ENCODE measurements at regions not wholly inside any gene's neighbourhood (a gene's known extent, or its start where the extent isn't known, plus 50 kb on each side); places are given as distances from the start of the nearest gene placed in this dataset.

DNA sequence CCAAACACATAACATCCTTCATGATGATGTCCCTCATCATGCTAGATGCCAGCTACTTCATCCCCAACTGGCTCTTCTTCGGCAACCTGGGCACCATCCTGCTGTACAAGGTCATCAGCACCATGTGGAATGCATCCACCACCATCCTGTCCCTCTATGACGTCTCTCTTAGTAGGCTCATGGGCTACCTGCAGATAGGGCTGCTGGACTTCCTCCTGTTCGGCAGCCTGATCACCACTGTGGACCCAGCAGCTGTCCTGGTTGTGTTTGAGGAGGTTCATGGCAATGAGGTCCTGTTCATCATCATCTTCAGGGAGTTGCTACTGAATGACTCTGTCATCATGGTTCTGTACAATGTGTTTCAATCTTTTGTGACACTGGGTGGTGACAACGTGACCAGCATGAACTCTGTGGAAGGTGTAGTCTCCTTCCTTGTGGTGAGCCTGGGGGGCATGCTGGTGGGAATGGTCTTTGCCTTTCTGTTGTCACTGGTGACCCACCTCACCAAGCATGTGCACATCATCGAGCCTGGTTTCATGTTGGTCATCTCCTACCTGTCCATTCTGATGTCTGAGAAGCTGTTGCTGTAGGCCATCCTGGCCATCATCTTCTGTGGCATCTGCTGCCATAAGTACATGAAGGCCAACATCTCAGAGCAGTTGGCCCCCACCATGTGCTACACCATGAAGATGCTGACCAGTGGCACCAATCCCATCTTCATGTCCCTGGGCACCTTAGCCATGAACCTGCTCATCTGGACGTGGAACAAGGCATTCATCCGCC lies 120.7 kb upstream of the SERPIND1 start:
- Histone ChIP-seq H3K27ac (no peak overlapping the region), H3K4me3 (no peak overlapping the region)

DNA sequence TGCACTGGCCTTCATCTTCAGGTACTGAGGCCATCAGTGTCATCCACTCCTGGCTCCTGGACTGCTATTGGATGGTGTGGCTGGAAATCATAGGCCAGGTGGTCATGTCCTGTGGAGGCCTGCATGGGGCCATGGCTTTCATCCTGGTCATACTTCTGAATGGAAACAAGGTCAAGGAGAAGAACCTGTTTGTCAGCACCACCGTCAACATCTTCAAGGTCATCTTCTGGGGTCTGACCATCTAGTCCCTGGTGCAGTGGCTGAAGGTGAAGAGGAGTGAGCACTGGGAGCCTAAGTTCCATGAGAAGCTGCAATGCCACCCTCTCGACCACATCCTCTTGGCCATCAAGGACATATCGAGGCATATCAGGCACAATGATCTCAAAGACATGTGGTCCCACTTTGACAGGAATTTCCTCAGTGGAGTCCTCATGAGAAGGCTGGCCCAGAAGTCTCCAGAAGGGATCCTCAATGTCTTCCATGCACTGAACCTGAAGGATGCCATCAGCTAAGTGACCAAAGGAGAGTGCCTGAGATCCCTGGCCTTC lies 120.0 kb upstream of the SERPIND1 start:
- H3K4me3 ChIP-seq = no peak overlapping the region
- H3K27ac ChIP-seq = no peak overlapping the region

DNA sequence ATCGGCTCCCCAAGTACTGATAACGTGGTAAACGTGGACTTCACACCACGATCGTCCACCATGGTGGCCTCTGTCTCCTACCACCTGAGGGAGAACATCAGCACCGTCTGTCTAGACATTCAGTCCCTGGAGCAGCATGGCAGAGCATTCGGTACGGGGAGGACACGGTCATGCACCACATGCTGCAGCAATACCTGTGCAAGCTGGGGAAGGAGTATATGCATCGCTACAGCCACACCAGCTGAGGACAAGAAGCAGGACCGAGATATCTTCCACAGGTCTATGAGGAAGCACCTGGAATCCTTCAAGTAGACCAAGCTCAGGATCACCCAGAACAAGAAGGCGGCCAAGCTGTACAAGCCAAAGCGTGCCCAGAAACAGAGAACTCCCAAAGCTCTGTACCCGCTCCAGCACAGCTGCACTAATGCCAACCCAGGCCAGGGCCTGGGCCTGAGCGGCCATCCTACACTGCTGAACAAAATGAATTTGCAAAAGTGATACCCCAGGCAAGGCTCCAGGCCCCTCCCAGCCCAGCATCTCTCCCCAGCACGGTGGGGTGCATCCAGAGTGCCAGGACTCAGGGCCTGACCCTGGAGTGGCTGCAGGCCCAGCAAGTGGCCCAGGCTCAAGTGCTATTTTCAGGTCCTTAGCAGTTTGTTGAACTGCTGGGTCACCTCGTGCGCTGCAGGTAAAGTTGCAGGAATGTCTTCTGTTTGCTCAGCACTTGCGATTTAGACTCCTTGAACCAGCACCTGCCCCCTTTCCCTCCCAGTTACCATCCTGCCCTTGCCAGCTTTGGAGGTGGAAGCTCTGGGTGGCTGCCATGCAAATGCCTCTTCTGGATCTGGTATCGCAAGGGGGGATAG lies 119.3 kb upstream of the SERPIND1 start:
- no peak overlapping the region for H3K27ac ChIP-seq

DNA sequence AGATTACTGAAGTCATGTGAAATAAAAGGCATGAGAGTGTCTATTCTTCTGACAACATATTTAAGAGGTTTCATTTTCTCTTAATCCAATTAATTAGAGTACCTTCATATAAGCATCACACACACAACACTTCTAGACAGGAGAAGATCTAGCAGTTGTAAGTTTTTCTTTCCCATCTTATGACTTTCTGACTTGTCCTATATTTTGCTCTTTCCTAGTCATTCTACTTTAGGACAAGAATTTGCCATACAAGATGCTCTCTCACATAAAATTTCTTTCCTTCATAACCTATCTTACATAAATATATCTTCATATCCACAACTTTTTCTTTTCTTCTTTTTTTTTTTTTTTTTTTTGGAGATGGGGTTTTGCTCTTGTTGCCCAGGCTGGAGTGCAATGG lies 118.3 kb upstream of the SERPIND1 start:
- no peak overlapping the region for H3K4me3 ChIP-seq
- no peak overlapping the region for H3K27ac ChIP-seq

More for the DNA sequence above, 119.3 kb upstream of the SERPIND1 start:
- no peak overlapping the region for H3K4me3 ChIP-seq

DNA sequence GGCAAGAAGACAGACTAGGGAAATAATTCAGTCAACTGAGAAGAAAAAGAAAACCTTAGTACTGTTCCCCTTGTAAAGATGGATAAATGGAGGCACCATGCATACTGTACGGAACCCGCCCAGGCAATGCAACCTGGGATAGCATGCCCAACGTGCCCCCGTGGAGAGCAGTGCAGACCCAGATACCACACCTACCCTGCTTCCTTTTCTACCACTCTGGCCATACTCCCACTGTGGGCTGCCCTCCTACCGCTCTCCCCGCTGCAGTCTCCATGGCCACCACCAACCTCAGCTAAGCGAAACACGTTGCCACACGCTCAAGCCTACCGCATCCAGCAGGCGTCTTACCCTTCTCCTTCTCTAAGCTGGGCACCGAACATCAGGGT lies 117.4 kb upstream of the SERPIND1 start:
- H3K4me3 ChIP-seq = peak overlapping the region in 1 of 7 experiments; percentile 7
- no peak overlapping the region for H3K27ac ChIP-seq

DNA sequence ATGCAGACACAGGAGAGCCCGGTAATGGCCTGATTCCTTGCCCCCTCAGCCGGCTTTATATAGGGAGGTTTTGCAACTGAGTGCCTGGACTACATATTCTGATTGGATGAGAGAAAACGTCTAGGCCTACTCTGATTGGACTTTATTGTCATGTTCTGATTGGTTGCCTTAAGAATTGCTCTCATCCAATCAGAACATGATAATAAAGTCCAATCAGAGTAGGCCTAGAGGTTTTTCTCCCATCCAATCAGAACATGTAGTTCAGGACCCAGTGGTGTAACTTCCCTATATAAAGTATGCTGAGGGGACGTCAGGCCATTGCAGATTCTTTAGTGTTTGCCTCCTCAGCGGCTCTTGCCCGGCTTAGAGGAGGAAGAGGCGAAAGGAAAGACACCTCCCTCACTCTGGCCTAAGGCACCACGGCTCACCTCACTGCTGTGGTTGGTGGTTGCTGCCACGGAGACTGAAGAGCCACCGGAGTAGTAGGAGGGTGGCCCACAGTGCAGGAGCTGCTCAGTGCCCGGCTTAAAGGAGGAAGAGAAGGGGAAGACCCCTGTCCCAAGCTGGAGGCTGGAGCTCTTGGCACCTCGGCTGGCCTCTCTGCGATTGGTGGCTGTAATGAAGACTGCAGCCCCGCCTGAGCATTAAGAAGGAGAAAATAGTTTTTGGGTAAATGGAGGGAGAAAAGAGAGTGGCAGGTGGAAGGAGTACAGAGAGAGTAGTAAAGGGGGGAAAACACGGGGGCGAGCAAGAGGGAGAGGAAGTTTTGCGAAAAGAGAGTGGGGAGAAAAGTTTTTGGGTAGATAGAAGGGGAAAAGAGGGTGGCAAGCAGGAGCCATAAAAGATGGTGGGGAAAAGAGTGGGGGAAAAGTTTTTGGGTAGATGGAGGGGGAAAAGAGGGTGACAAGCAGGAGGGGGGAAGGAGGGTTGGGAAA lies 116.7 kb upstream of the SERPIND1 start:
- H3K27ac ChIP-seq = peak overlapping the region in 1 of 21 experiments; percentile 7
- H3K4me3 ChIP-seq = peak overlapping the region in 2 of 7 experiments; percentile 21 to 22

Data from skin epidermis (tissue), 12 donors.